Vagina (tissue), 2 donors: ENCODE measurements at regions not wholly inside any gene's neighbourhood (a gene's known extent, or its start where the extent isn't known, plus 50 kb on each side); places are given as distances from the start of the nearest gene placed in this dataset.

Source experiments
- DNase-seq, 2 donors: peaks; one replicate each; pipeline ENCODE4 v3.0.0-alpha.2; 2017; ENCODE audit errors: extremely low spot score in 2 of 2
- H3K27ac ChIP-seq: fragments of 200-600 bp; sonication (generic); one replicate; pipeline ENCODE4 v1.5.1; 2019
- H3K27me3 ChIP-seq: fragments of 200-600 bp; sonication (generic); one replicate; pipeline ENCODE4 v1.5.1; 2019
- H3K36me3 ChIP-seq, 2 donors: fragments of 200-600 bp; sonication (generic); one replicate each; pipeline ENCODE4 v1.5.1; 2017 to 2019
- H3K4me1 ChIP-seq: fragments of 200-600 bp; sonication (generic); one replicate; pipeline ENCODE4 v1.5.1; 2019
- H3K4me3 ChIP-seq, 2 donors: fragments of 200-600 bp; sonication (generic); 1 replicate in 1 of 2; 2 replicates in 1 of 2; pipeline ENCODE4 v1.5.1; 2016 to 2019
- H3K9me3 ChIP-seq: fragments of 200-600 bp; sonication (generic); one replicate; pipeline ENCODE4 v1.5.1; 2019
- CTCF ChIP-seq, 3 experiments: fragments of 450-650 bp in 2 of 3; fragments of 200-600 bp in 1 of 3; sonication (generic) in 1 of 3; IDR thresholded peaks; one replicate each; pipeline ENCODE4 v1.5.1; 2017 to 2019; ENCODE audit warnings: antibody characterized with exemption in 3 of 3, mild to moderate bottlenecking in 2 of 3, moderate library complexity in 2 of 3
- POLR2A ChIP-seq, 2 donors: fragments of 450-650 bp; IDR thresholded peaks; one replicate each; pipeline ENCODE4 v1.6.1; 2017; ENCODE audit warnings: antibody characterized with exemption in 2 of 2, mild to moderate bottlenecking in 2 of 2, moderate library complexity in 2 of 2
- POLR2AphosphoS5 ChIP-seq, 2 donors: sonication (generic); formaldehyde crosslinking; IDR thresholded peaks; one replicate each; pipeline ENCODE4 v1.9.0; 2017; ENCODE audit warnings: antibody characterized with exemption in 2 of 2, mild to moderate bottlenecking in 2 of 2, low read depth in 1 of 2; ENCODE audit not compliant: insufficient read depth in 1 of 2
- intact Hi-C: fragments of 100-400 bp; cut with DNase I; formaldehyde crosslinking; loops from one replicate; pipeline ENCODE4 v1.15.1; 2023

- H3K36me3 ChIP-seq: no peaks in the 10 kb centered on the region
- H3K4me1 ChIP-seq: no peaks in the 10 kb centered on the region
- H3K27me3 ChIP-seq: no peaks in the 10 kb centered on the region
- intact Hi-C loops: no loop called here
- DNase-seq: no peak
- TF ChIP-seq POLR2A (IDR thresholded peaks at IDR 0.05) (no peak), POLR2AphosphoS5 (IDR thresholded peaks at IDR 0.05; ENCODE audit: insufficient read depth in 1 of 2, low read depth in 1 of 2) (no peak), CTCF (IDR thresholded peaks at IDR 0.05) (no peak)
- H3K27ac ChIP-seq: no peak overlapping the region
- no peaks in the 10 kb centered on the region for H3K9me3 ChIP-seq
- no peak overlapping the region for H3K4me3 ChIP-seq
These were observed 268.7 kb downstream of the TBL1XR1 start for GRCh38 chr3:176928582-176928931.

- H3K4me1 ChIP-seq: no peaks in the 10 kb centered on the region
- no peaks in the 10 kb centered on the region for H3K9me3 ChIP-seq
- H3K27ac ChIP-seq: no peak overlapping the region
- TF ChIP-seq POLR2A (IDR thresholded peaks at IDR 0.05): no peak
- TF ChIP-seq POLR2AphosphoS5 (IDR thresholded peaks at IDR 0.05; ENCODE audit: insufficient read depth in 1 of 2, low read depth in 1 of 2): no peak
- TF ChIP-seq CTCF (IDR thresholded peaks at IDR 0.05): no peak
- no peak overlapping the region for H3K4me3 ChIP-seq
- no peaks in the 10 kb centered on the region for H3K27me3 ChIP-seq
- intact Hi-C loops: no loop called here
- DNase-seq: no peak
- no peaks in the 10 kb centered on the region for H3K36me3 ChIP-seq
These were observed 269.3 kb downstream of the TBL1XR1 start for GRCh38 chr3:176927706-176928581.

GRCh38 chr3:176927280-176927679 is 270.0 kb downstream of the TBL1XR1 start:
- no peak overlapping the region for H3K27ac ChIP-seq
- no peak for DNase-seq
- no peak overlapping the region for H3K4me3 ChIP-seq
- no peak for TF ChIP-seq POLR2AphosphoS5 (IDR thresholded peaks at IDR 0.05; ENCODE audit: insufficient read depth in 1 of 2, low read depth in 1 of 2)
- no peak for TF ChIP-seq CTCF (IDR thresholded peaks at IDR 0.05)
- no peak for TF ChIP-seq POLR2A (IDR thresholded peaks at IDR 0.05)
- no peaks in the 10 kb centered on the region for H3K4me1 ChIP-seq
- intact Hi-C loops: no loop called here
- no peaks in the 10 kb centered on the region for H3K36me3 ChIP-seq
- H3K27me3 ChIP-seq: no peaks in the 10 kb centered on the region
- no peaks in the 10 kb centered on the region for H3K9me3 ChIP-seq

GRCh38 chr3:176926688-176927087 is 270.6 kb downstream of the TBL1XR1 start:
- Histone ChIP-seq H3K27ac (no peak overlapping the region), H3K36me3 (no peaks in the 10 kb centered on the region), H3K27me3 (no peaks in the 10 kb centered on the region), H3K4me3 (no peak overlapping the region), H3K4me1 (no peaks in the 10 kb centered on the region), H3K9me3 (no peaks in the 10 kb centered on the region)
- DNase-seq: no peak
- intact Hi-C loops: no loop called here
- TF ChIP-seq POLR2A (IDR thresholded peaks at IDR 0.05): no peak
- TF ChIP-seq POLR2AphosphoS5 (IDR thresholded peaks at IDR 0.05; ENCODE audit: insufficient read depth in 1 of 2, low read depth in 1 of 2): no peak
- TF ChIP-seq CTCF (IDR thresholded peaks at IDR 0.05): no peak

GRCh38 chr3:176926034-176926433 is 271.2 kb downstream of the TBL1XR1 start:
- DNase-seq: no peak
- intact Hi-C loops: no loop called here
- no peaks in the 10 kb centered on the region for H3K9me3 ChIP-seq

More at GRCh38 chr3:176926034-176926433, 271.2 kb downstream of the TBL1XR1 start:
- Histone ChIP-seq H3K27me3 (no peaks in the 10 kb centered on the region), H3K4me1 (no peaks in the 10 kb centered on the region), H3K4me3 (no peak overlapping the region), H3K36me3 (no peaks in the 10 kb centered on the region), H3K27ac (no peak overlapping the region)
- TF ChIP-seq POLR2AphosphoS5 (IDR thresholded peaks at IDR 0.05; ENCODE audit: insufficient read depth in 1 of 2, low read depth in 1 of 2) (no peak), POLR2A (IDR thresholded peaks at IDR 0.05) (no peak), CTCF (IDR thresholded peaks at IDR 0.05) (no peak)
